ENCODE measurements at regions not wholly inside any gene's neighbourhood (a gene's known extent, or its start where the extent isn't known, plus 50 kb on each side); places are given as distances from the start of the nearest gene placed in this dataset.
"Not testable (repeated sequence)": the region's sequence is repeated elsewhere in the genome, so short reads cannot be mapped to it uniquely, and the experiment has no call there.

- no peak for DNase-seq
Measured at GRCh38 chr16:66039793-66040192, 326.7 kb upstream of the CDH5 start.

- no peak for DNase-seq
Measured at GRCh38 chr16:66036793-66037715, 329.4 kb upstream of the CDH5 start.

- no peak for DNase-seq
Measured at GRCh38 chr16:66036184-66036583, 330.3 kb upstream of the CDH5 start.

DNA sequence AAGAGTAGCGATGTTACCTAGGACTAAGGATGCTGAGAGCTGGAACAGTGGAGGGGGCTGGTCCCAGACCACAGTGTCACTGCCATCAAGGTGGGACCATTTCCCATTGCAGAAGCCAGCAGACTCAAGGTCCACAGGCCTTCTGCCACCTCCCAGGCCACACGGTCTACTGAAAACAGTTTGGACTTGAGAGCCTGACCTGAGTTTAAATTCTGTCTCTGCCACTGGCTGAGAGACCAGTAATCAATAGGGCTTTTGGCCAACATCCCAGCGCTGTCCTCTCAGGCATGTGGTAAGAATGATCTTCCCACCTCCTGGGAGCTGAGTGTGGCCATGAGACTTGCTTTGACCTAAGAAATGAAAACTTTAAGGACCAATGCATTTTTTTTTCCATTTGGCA is 331.4 kb upstream of the CDH5 start:
- no peak for DNase-seq

DNA sequence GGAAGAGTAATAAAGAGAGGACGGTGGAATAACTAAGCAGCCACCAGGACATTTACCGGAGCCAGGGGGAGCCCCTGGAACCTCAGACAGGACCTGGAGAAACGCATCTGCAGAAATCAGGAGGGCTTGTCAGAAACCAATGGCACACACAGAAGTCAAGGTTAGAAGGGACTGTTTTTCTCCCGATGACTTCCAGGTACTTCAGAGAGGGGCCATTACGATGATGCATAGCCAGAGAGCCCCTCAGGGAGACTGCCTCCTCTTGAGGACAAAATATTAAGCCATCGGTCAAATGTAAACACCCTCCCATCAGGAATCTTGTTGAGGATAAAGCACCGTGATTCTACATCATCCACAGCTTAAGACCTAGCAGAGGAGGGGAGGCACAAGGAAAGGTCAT is 333.6 kb upstream of the CDH5 start:
- DNase-seq = no peak

DNA sequence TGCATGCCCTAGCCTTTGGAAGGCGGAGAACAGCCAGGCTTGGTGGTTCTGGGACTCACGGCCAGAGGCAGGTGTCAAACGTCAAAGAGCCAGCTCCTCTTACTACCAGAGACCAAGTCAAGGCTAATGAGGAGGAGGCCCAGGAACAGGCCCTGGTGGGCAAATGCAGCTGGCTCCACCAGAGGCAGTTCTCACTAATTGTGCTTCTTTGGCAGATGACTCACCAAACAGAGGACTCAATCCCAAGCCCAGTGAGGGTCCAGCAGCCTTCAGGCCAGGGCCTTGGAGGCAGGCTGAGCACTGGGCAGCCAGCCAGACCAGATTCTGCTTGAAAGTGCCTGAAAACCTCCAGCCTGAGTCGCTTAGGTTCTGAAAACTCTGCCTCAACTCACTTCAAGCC is 336.5 kb upstream of the CDH5 start:
- no peak for DNase-seq

DNA sequence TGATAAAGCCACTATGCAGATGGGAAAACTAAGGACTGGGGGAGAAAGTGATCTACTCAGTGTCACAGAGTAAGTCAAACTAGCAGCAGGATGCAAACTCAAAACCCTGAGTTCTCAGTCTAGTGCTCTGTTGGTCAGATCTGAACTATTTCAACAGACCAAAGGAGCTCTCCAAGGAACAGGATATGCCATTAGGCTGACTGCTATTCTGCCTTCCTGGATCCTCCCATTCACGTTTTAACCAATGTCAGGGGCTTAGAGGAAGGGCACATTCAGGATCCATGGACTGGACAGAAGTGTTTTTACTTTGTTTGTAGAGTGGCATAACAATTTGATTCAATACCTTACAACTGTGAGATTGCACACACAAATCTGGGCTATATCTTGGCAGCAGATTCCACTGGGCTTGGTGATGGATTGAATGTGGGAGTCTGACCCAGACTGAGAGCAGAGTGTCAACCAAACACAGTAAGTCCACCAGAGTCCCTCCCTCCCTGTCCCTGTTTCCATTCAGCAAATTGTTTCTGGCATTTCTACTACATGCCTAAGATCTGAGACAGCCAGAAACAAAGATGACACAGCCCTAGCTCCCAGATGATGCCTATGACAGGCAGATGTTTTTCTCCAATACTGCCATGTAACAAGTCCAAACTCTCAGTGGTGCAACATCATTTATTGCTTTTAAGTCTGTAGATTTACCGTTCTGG is 337.8 kb upstream of the CDH5 start:
- DNase-seq = no peak

- DNase-seq = no peak
Measured at GRCh38 chr16:66026787-66027330, 339.6 kb upstream of the CDH5 start.

DNA sequence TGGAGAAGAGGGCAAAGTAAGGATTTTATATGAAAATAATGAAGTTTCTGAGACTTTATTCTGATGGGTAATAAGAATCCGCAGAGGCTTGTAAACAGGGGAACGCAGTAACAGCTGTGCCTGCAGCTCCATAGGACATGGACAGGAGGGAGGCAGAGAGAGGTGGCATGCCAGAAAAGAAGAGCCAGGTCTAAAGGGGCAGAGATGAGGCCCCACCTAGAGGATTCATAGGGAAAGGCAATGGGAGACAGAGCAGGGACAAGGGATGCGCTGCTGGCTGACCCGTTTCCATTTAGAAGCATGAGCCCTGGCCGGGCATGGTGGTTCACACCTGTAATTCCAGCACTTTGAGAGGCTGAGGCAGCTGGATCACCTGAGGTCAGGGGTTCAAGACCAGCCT is 340.3 kb upstream of the CDH5 start:
- no peak for DNase-seq

DNA sequence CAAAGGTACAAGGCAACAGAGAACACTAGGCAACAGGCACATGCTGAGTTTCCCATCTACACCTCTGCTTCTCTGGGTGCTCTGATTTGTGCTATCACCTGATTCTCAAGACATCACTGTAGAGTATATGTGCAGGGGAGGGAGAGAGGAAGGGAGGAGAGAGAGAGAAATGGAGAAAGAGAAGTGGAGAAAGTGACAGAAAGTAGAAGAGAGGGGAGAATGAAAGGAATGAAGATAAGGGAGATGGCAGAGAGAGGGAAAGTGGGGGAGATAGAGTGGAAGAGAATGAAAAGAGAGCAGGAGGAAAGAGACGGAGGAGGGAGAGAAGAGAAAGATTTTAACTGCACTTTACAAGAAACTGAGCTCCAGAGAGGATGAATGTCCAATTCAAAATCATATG is 340.7 kb upstream of the CDH5 start:
- no peak for DNase-seq

GRCh38 chr16:66024567-66024966 is 341.9 kb upstream of the CDH5 start:
- DNase-seq = not testable (repeated sequence)

GRCh38 chr16:66023481-66023880 is 343.0 kb upstream of the CDH5 start:
- DNase-seq = no peak

DNA sequence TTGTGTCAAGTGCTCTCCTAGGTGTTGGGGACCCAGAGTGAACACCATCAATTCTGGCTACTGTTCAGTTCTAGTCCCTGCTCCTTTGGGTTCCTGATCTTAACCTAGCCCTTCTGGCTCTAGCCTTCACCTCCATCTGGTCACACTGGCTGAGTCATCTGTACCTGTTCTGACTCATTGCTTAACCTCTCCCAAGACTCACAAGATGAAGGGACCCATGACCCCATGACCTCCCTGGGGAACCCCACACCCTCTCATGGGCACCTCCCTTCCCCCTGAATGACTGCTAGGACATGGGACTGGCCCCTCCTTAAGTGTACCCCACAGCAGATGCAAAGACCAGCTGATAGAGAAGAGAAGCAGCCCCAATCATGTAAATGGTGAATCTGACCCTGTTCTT is 345.8 kb upstream of the CDH5 start:
- no peak for DNase-seq

GRCh38 chr16:66020046-66020445 is 346.4 kb upstream of the CDH5 start:
- no peak for DNase-seq

DNA sequence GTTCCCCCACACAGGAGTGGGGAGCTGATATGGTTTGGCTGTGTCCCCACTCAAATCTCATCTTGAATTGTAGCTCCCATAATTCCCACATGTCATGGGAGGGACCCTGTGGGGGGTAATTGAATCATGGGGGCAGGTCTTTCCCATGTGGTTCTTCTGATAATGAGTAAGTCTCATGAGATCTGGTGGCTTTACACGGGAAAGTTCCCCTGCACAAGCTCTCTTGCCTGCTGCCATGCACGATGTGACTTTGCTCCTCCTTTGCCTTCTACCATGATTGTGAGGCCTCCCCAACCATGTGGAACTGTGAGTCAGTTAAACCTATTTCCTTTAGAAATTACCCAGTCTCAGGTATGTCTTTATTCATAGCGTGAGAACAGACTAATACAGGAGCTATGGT is 347.0 kb upstream of the CDH5 start:
- not testable (repeated sequence) for DNase-seq

DNA sequence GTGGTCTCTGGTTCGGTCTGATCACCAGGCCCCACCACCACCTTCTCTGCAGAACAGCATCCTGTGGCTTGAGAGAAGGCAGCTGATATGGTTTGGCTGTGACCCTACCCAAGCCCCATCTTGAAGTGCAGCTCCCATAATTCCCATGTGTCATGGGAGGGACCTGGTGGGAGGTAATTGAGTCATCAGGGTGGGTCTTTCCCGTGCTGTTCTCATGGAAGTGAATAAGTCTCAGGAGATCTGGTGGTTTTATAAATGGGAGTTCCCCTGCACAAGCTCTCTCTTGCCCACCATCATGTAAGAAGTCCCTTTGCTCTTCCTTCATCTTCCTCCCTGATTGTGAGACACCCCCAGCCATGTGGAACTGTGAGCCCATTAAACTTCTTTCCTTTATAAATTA is 352.3 kb upstream of the CDH5 start:
- DNase-seq = no peak

GRCh38 chr16:66013486-66013885 is 353.0 kb upstream of the CDH5 start:
- no peak for DNase-seq

DNA sequence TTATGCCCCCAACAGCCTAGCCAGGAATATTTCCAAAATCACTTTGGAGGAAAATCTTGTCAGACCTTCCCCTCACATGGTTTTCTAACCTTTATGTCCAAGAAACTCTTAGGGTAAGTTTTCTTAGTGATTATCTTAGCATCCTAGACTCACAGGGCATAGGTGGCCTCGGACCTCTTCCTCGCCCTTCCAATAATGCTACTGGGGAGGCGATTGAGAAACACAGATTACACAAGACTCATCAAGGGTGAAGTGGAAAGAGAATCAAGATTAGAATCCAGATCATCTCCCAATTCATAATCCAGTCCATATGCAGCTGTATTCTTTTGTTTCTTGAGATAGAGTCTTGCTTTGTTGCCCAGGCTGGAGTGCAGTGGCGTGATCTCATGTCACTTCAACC is 358.4 kb upstream of the CDH5 start:
- no peak for DNase-seq

GRCh38 chr16:66007717-66008116 is 358.8 kb upstream of the CDH5 start:
- no peak for DNase-seq

DNA sequence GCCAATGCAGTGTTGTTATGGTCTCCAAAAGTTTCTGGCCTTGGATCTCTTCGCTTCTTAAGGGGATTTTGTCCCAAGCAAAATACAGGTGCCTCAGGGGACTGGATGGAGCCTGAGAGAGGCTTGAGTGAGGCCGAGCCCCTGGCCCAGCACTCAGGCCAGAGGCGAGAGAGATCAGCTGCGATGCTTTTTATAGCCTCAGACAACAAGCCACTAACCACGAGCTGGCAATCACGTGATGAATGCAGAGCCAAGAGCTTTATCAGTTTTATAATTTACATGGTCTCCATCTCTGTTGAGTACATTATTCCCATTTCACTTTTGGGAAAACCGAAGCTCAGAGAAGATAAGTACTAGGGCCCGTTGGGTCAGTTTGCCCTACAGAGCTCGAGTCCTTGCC is 360.0 kb upstream of the CDH5 start:
- no peak for DNase-seq

DNA sequence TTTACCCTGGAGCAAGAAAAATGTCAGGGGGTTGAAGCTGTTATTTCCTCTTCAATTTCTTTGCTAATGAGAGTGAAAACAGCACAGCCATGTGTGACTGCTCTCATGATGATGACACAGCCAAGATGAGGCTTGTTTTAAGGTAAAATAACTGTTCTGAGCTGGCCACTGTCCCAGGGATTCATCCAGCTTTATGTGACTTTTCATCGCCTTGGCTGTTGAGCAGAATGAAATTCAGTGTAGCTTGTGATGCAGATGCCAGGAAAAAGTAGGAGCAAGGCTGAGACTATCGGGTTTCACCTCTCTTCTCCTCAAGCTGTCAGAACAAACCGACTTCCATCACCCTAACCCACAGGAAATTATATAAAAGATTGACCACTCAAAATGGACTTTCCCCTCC is 361.8 kb upstream of the CDH5 start:
- no peak for DNase-seq

DNA sequence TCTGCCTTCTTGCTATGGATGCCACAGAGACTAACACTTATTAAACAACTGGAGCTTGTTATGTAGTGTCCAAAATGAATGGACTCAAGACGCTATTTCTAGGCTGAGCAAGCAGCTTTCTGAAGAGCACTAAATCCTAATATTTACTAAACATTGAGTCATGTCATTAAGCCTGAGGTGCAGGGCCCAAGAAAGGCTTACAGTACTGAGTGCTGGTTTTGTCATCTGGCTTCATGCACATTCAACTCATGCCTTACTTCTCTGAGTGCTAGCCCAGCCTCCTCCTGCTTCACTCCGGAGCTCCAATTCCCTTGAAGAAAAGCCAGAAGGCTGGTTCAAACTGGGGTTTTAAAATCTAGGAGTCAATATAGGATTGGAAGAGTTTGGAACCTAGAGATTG is 363.3 kb upstream of the CDH5 start:
- DNase-seq = no peak

DNA sequence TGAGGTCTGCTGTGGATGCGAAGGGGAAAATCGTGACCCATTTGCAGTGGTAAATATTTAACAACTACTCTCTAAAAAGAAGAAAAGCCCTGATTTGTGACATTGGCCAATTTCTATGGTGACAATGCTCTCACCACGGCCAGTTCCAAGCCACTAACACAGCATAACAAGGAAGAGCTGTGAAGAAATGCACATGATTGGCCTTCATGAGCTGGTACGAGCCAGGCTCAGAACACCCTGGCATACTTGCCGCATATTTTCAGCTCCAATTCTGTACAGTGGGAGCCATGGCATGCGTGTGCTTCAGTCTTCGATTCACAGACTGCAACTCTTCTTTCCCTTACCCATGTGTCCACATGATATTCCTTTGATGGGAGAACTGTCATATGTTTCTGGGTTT is 363.9 kb upstream of the CDH5 start:
- no peak for DNase-seq

DNA sequence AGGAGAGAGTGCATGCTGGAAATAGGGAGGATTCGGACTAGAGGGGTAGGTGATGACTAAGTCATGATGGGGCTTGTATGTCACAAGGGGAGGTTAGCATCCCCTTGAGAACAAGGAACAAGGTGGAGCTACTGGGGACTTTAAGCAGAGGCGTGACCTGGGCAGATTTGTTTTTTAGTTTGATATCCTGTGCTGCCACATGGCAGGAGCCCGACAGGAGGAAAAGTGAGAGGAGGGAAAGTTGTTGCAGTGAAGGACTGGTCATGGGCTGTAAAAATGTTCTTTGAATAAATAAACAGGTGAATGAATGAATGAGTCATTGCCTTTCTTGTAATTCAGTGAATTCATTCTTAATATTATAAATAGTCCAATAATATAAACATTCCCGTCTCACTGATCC is 365.1 kb upstream of the CDH5 start:
- DNase-seq = no peak
